ENCODE measurements at regions not wholly inside any gene's neighbourhood (a gene's known extent, or its start where the extent isn't known, plus 50 kb on each side); places are given as distances from the start of the nearest gene placed in this dataset.

GRCh38 chr5:2486373-2486772 lies 265.1 kb downstream of the IRX2 start:
- TF ChIP-seq, protein P1, sequence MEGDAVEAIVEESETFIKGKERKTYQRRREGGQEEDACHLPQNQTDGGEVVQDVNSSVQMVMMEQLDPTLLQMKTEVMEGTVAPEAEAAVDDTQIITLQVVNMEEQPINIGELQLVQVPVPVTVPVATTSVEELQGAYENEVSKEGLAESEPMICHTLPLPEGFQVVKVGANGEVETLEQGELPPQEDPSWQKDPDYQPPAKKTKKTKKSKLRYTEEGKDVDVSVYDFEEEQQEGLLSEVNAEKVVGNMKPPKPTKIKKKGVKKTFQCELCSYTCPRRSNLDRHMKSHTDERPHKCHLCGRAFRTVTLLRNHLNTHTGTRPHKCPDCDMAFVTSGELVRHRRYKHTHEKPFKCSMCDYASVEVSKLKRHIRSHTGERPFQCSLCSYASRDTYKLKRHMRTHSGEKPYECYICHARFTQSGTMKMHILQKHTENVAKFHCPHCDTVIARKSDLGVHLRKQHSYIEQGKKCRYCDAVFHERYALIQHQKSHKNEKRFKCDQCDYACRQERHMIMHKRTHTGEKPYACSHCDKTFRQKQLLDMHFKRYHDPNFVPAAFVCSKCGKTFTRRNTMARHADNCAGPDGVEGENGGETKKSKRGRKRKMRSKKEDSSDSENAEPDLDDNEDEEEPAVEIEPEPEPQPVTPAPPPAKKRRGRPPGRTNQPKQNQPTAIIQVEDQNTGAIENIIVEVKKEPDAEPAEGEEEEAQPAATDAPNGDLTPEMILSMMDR (IDR thresholded peaks at IDR 0.05; ENCODE audit: low read length), result no peak
- no peak for TF ChIP-seq EZH2 (IDR thresholded peaks at IDR 0.05; ENCODE audit: borderline replicate concordance, low read length)

All from OCI-LY1 (cell line).